ENCODE measurements at regions not wholly inside any gene's neighbourhood (a gene's known extent, or its start where the extent isn't known, plus 50 kb on each side); places are given as distances from the start of the nearest gene placed in this dataset.

DNA sequence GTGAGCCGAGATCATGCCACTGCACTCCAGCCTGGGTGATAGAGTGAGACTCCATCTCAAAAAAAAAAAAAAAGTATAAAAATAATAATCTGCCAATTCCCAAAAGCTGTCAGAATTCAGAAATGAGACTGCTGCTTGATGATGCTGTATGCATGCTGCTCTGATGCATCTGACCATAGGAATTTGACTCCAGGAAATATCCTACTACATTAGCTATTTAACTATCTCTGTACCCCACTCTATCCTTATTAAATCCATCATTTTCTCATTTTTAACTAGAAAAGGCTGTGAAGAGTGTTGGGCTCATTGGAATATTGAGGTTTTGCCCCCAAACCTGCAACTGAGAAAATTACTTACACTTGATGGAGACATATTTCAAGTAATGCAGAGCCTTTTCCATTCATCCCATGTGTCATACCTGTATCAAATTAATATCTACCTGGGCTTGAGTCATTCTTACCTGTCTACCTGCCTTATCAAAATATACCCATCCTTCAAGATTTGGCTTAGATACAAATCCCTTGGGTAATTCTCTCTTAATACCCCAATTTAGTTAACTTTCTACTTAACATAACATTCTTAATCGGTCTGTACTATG, 135.2 kb upstream of the PREP start:
- TF ChIP-seq, protein P1, sequence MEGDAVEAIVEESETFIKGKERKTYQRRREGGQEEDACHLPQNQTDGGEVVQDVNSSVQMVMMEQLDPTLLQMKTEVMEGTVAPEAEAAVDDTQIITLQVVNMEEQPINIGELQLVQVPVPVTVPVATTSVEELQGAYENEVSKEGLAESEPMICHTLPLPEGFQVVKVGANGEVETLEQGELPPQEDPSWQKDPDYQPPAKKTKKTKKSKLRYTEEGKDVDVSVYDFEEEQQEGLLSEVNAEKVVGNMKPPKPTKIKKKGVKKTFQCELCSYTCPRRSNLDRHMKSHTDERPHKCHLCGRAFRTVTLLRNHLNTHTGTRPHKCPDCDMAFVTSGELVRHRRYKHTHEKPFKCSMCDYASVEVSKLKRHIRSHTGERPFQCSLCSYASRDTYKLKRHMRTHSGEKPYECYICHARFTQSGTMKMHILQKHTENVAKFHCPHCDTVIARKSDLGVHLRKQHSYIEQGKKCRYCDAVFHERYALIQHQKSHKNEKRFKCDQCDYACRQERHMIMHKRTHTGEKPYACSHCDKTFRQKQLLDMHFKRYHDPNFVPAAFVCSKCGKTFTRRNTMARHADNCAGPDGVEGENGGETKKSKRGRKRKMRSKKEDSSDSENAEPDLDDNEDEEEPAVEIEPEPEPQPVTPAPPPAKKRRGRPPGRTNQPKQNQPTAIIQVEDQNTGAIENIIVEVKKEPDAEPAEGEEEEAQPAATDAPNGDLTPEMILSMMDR (IDR thresholded peaks at IDR 0.05) = no peak
- TF ChIP-seq EZH2 (IDR thresholded peaks at IDR 0.05; ENCODE audit: borderline replicate concordance, insufficient read depth, low read depth, low read length, poor library complexity, severe bottlenecking) = no peak
